Stimulated activated CD4-positive, alpha-beta T cell treated with anti-CD3 and anti-CD28 coated beads, TNF-alpha, amount 100 ng/mL, for 24 hours (primary cell): ENCODE measurements at regions not wholly inside any gene's neighbourhood (a gene's known extent, or its start where the extent isn't known, plus 50 kb on each side); places are given as distances from the start of the nearest gene placed in this dataset.

Experiments used
- DNase-seq, 3 experiments: peaks; one replicate each; pipeline ENCODE4 v3.0.0-alpha.2; 2020; ENCODE audit warnings: low read depth in 3 of 3

DNA sequence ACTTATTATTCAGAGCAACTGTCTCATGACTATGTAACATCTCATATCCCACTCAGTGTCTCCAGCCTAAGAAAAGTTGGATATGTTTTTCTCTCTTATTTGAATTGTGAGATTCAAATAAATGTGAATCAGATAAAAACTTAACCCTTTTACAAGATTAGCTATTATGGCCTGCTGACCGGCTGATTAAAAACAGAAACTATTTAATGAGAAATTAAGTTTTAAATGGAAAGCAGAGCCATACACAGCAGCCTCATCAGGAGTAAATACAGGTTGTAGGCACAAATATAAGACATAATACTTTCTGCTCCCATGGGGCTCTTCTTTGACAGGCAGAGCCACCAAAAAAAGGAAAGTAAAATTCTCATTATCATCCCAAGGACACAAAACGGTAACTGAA lies 307.0 kb upstream of the PRMT6 start:
- DNase-seq = no peak

DNA sequence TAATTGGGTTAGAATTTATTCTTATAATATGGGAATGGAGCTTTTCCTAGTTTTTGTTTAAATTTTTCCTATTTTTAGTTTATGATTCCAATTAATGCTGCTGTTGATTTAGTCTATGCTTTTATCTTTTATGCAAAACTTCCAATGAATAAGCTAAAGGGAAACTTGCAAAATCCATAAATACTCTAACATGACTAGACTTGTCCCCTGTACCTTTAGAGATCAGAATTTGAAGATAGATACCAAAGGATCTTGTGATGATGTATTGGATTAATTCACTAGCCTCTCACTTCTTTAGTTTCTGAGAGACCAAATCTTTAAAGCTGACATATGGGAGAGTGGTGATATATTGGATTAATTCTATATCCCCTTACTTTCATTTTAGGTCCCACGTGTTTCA lies 306.6 kb upstream of the PRMT6 start:
- no peak for DNase-seq

DNA sequence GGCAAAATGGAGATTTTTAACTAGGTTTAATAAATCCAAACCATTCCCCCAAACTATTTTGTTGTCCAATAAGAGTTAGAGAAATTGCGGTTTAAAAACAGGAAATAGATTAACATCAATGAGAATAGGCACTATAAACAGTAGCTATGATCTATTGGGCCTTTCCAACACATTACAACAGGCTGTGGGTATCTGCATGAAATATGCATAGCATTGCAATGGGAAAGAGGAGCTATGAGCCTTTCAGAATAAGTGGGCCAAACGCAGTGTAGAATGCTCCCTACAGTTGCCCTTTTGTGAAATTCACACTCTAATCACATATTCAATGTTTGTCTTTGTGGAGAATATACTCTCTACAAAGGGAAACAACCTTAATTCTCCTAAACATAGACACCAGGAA lies 305.5 kb upstream of the PRMT6 start:
- DNase-seq = no peak

DNA sequence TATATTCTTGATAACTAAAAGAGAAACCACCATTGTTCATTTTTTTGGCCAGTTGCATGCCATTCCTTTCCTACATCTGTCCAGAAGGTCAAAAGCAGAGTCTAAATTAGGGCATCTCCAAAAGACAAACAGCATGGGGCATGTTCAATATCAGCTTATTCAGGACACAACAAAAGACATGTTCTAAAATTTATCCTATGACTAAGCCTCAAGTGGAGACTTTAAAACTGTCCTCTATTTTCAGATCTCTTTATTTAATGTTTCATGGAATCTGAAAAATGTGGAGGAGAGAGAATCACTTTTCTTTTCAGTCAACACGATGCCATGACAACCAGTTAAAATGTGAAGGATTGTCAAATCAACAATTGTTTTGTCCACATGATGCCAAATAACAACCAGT lies 303.4 kb upstream of the PRMT6 start:
- no peak for DNase-seq

DNA sequence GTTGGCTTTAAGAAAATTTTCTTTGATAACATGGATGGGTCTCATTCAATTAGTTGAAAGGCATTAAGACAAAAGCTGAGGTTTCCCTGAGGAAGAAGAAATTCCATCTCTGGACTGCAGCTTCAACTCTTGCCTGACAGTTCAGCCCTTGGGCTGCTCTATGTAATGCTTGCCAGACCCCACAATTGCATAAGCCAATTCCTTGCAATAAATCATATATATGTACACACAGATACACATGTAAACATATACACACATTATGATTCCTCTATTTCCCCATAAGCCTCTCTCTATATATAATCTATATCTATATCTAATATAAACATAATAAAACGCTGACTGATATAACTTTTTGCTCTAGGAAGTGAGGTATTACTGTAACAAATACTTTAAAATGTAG lies 301.5 kb upstream of the PRMT6 start:
- DNase-seq = no peak

DNA sequence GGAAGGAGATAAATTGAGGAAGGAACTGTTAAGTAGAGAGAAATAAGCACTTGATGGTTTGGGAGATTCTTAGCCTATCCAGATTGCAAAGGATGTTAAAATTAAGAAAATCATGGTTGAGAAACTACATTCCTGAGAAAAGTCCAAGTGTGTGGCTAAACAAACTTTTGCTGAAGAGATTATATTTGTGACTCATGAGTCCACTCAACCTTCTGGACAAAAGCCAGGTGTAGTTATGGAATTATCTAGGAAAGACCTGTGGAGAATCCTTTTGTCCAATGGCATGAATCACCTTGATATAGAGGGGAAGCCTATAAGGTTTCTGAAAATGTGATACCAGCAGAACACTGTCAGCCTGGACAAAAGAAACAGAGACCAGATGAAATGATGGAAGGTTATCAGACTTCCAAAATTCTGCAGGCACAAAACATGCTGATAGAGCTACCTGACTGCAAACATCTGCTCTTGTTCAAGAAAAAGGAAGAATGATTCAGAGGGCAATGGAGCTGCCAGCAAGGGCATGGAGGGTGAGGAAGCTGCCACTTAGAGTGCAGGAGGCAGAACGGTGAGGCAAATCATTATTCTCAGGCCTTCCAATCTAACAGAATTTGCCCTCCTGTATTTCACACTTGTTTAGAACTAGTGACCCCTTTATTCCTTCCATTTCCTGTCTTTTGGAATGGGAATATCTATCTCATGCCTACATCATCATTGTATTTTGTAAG lies 300.6 kb upstream of the PRMT6 start:
- no peak for DNase-seq

DNA sequence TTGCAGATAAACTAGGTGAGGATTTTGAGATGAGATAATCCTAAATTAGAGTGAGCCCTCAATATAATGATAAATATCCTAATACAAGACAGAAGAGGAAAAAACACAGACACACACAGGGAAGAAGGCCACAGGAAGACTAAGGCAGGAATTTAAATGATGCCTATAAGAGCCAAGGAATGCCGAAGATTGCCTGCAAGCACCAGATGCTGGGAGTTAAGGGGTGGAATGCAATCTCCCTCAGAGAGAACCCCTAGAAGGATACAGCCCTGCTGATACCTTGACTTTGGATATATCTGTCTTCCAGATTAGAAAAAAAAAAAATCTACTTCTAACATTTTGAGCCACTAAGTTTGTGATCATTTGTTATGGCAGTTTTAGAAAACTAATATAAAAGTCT lies 299.7 kb upstream of the PRMT6 start:
- no peak for DNase-seq

DNA sequence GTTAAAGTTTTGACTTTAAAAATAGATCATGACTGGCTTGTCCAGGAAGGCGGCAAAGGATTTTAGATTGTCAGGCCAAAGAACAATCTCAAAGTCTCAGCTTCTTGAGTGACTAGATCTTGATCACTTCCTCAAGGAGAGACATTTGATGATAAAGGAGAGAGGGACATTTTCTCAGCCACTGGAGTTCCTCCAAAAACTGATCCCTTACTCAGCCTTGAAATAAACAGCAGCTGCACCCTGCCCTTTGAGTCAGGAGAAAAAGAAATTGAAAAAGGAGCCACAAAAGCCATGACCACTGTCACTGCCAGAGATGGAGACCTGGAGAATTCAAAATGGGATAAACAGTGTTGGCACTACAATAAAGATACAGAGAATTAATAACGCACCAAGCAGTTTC lies 288.4 kb upstream of the PRMT6 start:
- DNase-seq = no peak

DNA sequence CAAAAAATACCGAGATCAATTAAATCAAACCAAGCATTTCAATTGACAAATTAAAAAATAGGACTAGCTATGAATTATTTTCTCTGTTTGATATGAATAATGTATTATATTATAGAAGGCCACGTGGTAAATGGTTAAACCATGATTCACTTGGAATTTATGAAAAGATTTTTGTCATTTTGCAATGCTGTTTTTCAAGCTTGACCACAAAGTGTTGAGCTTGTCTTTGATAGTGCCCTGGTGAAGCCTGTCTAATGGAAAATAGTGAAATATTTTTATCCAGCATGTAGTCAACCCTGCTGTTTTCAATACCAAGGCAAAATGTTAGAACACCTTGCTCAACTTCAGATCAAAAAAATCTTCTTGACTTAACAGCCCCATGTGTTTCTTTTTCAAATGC lies 288.0 kb upstream of the PRMT6 start:
- DNase-seq = no peak

DNA sequence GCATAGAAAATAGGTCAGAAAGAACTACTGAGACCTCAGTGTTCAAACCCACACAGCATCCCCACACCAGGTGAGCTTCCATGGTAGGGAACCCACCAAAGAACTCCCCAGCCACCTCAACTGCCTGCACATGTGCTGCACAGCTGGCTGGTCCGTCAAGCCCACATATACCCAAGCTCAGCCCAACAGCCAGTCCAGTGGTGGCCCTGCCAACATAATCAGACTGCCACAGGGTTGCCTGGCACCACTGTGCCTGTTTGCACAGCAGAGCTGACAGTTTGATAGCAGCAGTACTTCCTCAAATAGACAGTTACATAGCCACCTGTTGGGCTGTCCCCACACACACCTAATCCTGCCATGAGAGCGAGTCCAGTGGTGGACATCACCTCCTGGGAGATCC lies 283.3 kb upstream of the PRMT6 start:
- DNase-seq = no peak

DNA sequence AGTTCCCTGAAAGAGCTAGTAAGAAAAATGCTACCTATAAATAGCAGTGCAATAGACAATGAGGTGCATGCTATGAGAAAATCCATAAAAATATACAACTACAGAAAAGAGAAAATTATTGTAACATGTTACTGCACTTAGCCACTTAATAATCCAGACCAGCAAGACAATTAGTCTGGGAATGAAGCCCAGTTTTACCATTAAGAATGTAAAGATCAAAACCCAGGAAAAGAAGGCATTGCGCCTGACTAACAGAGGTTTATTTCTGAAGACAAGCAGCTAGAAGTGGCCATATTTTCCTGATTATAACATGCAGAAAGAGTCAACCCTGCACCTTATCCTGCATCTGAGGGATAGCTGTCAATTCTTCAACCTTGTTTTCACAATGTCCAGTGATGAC lies 276.4 kb upstream of the PRMT6 start:
- DNase-seq = no peak

DNA sequence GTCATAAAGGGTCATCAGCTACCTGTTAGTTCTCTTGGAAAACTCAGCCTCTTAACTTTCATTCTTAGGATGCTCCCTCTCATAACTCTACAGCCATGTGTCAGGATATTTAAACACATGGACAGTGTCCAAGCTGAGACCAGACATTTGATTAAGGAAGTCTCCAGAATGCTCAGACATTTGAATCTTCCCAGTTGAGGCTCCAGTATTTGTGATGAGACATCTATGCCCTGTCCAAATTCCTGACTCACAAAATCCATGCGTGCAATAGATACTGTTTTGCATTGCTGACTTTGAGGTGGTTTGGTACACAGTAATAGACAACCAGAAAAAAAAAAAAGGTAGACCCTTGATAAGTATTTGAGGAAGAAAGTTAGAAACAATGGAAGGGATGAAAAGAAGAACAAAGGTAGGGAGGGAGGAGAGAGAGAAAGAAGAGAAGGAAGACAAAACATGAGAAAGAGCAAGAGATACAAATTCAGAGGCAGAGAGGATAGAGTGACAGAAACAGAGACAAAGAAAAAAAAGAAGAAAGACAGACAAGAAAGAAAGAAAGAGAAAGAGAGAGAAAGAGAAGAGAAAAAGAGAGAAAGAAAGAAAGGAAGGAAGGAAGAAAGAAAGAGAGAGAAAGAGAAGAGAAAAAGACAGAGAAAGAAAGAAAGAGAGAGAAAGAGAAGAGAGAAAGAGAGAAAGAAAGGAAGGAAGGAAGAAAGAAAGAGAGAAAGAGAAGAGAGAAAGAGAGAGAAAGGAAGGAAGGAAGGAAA lies 275.5 kb upstream of the PRMT6 start:
- DNase-seq = no peak

DNA sequence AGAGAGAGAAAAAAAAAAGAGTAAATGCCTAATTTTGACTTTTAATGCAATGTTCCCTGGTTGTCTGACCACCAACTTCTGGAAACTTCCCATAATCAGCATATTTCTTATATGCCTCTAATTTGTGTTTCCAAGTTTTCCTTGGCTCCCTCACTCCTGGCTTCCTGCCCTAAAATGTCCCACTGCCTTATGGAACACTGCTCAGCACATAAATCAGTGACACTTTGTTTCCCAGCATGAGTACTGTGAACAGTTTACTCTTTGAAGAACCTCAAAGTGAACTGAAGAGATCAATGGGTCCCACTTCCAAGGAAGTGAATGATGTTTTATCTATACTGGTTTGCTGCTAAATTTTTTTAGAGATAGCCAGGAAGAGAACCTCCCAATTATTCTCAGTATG lies 271.3 kb upstream of the PRMT6 start:
- no peak for DNase-seq

DNA sequence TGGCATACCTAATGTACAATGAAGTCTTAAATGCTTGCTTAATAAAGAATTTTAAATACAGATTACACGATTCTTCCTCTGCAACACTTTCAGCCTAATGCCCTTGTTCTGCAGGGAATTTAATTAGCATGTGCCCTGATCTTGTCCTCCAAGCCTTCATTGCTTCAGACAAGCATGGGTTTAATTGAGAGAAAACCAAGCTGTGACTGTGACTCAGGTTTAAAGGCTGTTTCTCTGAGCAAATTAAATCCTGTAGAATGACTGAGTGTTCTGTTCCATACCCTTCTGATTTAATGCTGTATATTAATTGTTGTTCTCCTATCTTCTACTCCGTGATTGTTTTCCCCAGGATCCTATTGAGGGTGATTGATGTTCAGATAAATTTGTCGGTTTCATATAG lies 269.0 kb upstream of the PRMT6 start:
- no peak for DNase-seq

DNA sequence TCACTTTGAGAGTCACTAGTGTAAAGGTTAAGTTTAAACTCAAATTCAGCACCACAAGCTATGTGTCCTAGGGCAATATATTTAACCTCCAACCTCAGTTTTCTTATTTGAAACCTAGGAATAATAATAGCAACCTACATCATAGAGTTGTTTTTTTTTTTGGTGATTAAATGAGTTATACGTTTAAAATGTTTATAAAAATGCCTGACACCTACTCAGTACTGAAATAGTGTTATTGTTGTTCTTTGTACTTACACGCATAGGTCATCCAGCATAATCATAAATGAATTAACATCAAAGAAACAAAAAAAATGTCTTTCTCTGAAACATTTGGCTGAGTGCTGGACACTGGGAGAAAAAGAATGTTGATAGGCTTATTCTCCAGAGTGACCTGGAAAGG lies 266.8 kb upstream of the PRMT6 start:
- DNase-seq = no peak

DNA sequence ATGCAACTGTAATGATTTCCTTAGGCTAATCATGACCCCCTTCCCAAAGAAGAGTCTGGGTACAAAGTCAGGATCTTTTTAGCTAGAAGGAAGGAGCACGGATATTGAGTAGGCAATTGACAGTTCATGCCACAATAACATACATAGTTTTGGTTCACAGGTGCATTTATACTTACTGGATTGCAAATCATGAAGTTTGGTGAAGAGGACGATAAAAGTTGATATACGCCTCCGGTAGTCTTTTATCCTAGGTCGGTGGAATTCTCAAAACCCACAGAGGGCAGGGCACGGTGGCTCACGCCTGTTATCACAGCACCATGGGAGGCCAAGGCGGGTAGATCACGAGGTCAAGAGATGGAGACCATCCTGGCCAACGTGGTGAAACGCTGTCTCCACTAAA lies 265.4 kb upstream of the PRMT6 start:
- no peak for DNase-seq

DNA sequence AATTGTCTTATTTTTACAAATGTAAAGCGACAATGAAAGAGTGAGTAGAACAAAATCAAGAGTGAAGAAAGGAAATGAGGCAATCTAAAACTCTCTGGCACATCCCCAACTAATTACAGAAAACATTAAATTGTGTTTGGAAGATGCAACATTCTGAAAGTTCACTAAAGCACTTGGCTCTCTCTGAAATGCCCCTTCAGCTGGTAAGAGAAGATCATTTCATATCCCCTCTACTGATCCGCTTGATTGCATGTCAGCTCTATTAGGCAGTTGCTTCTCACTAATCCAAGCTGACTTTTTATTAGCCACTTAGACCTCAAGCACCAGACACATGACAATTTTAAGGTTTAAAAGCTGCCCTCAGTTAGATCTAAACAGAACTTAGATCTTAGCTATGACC lies 262.8 kb upstream of the PRMT6 start:
- DNase-seq = no peak

DNA sequence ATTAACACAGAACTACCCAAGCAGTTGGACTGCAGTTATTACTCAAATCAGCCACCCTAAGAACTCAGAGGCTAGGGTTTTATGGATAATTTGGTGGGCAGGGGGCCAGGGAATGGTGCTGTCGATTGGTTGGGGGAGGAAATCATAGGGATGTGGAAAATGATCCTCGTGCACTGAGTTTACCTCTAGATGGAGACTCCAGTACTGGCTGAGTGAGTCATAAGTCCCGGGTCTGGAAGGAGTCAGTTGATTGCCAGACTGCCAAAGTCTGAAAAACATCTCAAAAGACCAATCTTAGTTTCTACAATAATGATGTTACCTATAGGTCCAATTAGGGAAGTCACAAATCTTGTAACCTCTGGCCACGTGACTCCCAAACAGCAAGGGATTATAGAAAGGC lies 257.5 kb upstream of the PRMT6 start:
- no peak for DNase-seq

DNA sequence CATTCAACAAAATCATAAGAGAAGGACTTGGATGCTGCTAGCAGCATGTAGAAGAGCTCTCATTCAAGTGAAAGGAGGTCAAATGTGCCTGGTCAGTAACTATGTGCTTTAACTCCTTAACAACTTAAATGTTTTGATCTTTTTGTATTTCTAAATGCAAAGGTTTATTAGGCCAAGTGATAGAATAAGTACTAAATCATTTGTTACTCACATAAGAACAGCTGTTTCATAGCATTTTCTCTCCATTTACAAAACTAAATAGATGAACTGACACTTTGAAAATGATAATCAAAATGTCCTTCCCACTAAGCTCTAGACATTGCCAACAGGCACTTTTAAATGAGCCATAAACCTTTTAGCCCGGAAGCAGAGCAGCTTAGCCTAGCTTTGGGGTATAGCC lies 254.3 kb upstream of the PRMT6 start:
- no peak for DNase-seq

DNA sequence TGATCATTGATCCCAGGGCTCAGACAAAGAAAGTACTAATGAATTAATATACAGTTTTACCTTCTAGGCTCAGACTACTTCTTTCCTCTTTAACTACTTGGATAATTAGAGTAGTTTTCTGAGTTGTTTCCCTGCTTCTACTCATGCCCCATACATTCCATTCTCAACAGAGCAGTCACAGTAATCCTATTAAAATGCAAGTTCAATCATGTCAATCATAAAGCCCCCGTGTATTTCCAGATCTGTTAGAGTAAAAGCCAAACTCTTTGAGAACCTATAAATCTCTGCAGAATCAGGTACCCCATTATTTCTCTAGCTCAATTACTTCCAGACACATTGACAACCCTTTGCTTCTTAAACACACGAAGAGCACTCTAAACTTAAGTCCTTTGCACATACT lies 242.1 kb upstream of the PRMT6 start:
- no peak for DNase-seq

DNA sequence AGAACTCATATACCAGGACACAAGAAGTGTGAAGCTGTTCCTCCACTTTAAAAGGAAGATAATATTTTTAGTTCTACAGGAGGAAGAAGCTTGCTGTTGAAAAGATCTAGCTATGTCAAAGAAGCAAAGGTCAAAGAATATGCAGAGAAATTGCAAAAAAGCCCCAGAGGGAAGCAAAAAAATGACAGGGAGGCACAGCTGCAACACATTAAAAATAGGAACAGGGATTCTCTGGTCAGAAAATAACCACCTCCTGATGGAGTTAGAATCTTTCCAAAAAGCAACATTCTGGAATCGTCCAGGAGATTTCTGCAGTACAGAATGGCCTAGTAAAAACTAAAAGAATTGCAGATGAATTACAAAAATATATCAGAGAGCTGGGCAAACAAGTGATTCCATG lies 238.9 kb upstream of the PRMT6 start:
- no peak for DNase-seq

DNA sequence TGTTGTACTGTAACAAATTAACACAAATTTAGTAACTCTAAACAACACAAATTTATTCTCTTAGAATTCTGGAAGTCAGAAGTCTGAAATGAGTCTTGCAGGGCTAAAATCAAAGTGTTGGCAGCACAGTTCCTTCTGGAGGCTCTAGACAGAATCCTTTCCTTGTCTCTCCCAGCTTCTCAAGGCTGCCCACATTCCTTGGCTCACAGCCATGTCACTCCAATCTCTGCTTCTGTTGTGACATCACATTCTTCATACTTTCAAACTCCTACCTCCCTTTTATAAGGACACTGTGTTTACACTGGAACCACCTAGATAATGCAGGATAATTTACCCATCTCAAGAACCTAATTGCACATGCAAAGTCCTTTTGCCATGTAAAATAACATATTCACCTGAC lies 225.0 kb upstream of the PRMT6 start:
- no peak for DNase-seq

DNA sequence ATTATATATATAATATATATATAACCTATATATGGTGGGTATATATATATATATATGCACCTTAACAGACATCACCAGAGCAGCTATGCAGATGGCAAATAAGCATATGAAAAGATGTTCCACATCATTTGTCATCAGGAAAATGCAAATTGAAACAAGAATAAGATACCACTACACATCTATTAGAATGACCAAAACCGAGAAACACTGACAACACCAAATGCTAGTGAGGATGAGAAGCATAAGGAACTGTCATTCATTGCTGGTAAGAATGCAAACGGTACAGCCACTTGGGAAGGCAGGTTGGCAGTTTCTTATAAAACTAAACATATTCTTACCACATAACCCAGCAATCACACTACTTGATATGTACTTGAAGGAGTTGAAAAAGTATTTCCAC lies 219.8 kb upstream of the PRMT6 start:
- DNase-seq = no peak

DNA sequence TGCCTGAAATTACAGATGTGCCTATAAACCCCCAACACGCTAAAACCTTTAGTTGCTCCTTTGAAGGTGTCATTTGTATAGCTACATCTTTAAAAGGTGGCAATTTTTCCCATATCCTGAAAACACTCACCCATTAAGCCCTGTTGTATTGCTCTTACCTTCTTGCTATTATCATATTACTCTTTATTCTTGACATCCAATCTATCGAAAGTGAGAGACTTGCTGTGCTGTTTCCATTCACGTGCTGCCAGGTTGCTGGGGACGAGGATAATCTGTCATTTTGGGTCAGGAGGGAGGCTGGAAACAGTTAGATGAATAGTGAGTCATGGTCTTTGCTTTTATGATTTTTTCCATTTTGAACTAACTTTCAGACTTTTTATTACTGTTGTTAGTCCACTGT lies 213.0 kb upstream of the PRMT6 start:
- DNase-seq = no peak
